ENCODE measurements at regions not wholly inside any gene's neighbourhood (a gene's known extent, or its start where the extent isn't known, plus 50 kb on each side); places are given as distances from the start of the nearest gene placed in this dataset.

DNA sequence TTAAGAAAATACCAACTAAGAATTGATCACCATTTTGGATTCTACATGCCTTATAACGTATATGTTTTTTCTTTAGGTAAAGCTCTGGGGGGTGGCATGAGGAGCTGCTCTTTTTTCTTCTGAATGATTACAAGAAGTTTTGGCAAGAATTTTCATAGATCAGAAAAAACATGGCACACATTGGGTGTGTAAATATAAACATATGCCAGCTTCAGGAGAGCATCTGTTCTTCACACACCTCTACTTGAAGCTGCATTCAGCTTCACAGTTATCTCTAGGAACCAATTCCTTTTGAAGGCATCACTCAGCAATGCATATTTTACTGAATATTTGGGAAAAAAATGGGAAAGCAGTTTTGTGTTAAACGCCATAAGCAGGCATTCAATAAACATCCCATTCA, 122.7 kb upstream of the GHR start:
- no peak for ATAC-seq
- TF ChIP-seq ISL1 (CRISPR knock-in tag; IDR thresholded peaks at IDR 0.05): no peak
- TF ChIP-seq, protein P1, sequence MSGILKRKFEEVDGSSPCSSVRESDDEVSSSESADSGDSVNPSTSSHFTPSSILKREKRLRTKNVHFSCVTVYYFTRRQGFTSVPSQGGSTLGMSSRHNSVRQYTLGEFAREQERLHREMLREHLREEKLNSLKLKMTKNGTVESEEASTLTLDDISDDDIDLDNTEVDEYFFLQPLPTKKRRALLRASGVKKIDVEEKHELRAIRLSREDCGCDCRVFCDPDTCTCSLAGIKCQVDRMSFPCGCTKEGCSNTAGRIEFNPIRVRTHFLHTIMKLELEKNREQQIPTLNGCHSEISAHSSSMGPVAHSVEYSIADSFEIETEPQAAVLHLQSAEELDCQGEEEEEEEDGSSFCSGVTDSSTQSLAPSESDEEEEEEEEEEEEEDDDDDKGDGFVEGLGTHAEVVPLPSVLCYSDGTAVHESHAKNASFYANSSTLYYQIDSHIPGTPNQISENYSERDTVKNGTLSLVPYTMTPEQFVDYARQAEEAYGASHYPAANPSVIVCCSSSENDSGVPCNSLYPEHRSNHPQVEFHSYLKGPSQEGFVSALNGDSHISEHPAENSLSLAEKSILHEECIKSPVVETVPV (CRISPR knock-in tag; IDR thresholded peaks at IDR 0.05): no peak
- TF ChIP-seq TCF4 (CRISPR knock-in tag; IDR thresholded peaks at IDR 0.05; ENCODE audit: borderline replicate concordance): no peak
- no peak for TF ChIP-seq RARB (CRISPR knock-in tag; IDR thresholded peaks at IDR 0.05)
- no peak for TF ChIP-seq ZNF565 (CRISPR knock-in tag; conservative IDR thresholded peaks at IDR 0.05; ENCODE audit: low read depth)
- no peak for TF ChIP-seq BACH2 (CRISPR knock-in tag; IDR thresholded peaks at IDR 0.05; ENCODE audit: borderline replicate concordance)
- TF ChIP-seq GLIS3 (CRISPR knock-in tag; IDR thresholded peaks at IDR 0.05): no peak
- no peak for TF ChIP-seq ARNTL (CRISPR knock-in tag; IDR thresholded peaks at IDR 0.05; ENCODE audit: borderline replicate concordance, low read depth)
- TF ChIP-seq ZC3H10 (CRISPR knock-in tag; IDR thresholded peaks at IDR 0.05): no peak
- TF ChIP-seq OSR1 (CRISPR knock-in tag; IDR thresholded peaks at IDR 0.05): no peak

DNA sequence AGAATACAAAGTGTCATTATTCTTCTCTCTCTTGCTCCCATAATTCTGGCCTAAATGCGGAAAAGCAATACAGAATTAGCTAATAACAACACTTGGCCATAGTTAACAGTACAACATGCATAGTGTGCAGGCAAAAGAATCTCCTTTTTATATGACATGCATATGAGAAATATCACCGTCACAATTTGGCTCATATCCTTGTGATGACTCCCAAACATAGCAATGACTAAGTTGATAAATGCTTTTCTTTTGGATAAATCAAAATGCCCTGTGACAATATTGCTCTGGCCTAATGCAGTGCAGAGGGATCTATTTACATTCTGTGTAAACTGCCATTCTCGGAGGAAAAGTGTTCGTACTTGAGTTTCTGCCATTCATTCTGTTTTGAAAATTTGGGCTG, 121.9 kb upstream of the GHR start:
- TF ChIP-seq BACH2 (CRISPR knock-in tag; IDR thresholded peaks at IDR 0.05; ENCODE audit: borderline replicate concordance) (no peak), CSDC2 (CRISPR knock-in tag; IDR thresholded peaks at IDR 0.05) (no peak), ZNF565 (CRISPR knock-in tag; conservative IDR thresholded peaks at IDR 0.05; ENCODE audit: low read depth) (no peak), GLIS3 (CRISPR knock-in tag; IDR thresholded peaks at IDR 0.05) (no peak)
- TF ChIP-seq, protein P2, sequence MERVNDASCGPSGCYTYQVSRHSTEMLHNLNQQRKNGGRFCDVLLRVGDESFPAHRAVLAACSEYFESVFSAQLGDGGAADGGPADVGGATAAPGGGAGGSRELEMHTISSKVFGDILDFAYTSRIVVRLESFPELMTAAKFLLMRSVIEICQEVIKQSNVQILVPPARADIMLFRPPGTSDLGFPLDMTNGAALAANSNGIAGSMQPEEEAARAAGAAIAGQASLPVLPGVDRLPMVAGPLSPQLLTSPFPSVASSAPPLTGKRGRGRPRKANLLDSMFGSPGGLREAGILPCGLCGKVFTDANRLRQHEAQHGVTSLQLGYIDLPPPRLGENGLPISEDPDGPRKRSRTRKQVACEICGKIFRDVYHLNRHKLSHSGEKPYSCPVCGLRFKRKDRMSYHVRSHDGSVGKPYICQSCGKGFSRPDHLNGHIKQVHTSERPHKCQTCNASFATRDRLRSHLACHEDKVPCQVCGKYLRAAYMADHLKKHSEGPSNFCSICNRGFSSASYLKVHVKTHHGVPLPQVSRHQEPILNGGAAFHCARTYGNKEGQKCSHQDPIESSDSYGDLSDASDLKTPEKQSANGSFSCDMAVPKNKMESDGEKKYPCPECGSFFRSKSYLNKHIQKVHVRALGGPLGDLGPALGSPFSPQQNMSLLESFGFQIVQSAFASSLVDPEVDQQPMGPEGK (CRISPR knock-in tag; IDR thresholded peaks at IDR 0.05; ENCODE audit: borderline replicate concordance): no peak
- no peak for ATAC-seq

DNA sequence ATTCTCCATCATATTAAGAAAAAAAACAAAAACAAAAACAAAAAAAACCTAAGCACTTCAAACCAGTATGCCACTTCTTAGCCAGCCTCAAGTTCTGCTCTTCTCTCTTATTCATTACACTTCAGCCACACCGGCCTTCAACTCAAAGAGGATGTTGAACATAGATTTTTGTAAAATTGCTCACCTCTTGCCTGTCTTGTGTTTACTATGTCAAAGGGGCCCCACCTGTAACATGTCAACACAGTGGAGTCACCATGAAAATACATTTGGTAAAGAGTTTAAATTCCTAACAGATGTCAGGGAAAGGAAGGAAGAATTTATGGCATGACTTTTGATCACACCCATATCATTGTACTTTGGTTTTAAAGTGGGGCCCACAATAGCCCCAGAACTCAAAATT, 121.1 kb upstream of the GHR start:
- no peak for ATAC-seq
- TF ChIP-seq CREB5 (CRISPR knock-in tag; IDR thresholded peaks at IDR 0.05; ENCODE audit: low read depth): no peak
- TF ChIP-seq ZNF565 (CRISPR knock-in tag; conservative IDR thresholded peaks at IDR 0.05; ENCODE audit: low read depth): no peak
- TF ChIP-seq ISL1 (CRISPR knock-in tag; IDR thresholded peaks at IDR 0.05): no peak
- no peak for TF ChIP-seq OSR1 (CRISPR knock-in tag; IDR thresholded peaks at IDR 0.05)
- TF ChIP-seq, protein P1 (CRISPR knock-in tag; IDR thresholded peaks at IDR 0.05): no peak
- TF ChIP-seq TSHZ2 (CRISPR knock-in tag; IDR thresholded peaks at IDR 0.05): no peak
- TF ChIP-seq ZC3H10 (CRISPR knock-in tag; IDR thresholded peaks at IDR 0.05): no peak
- TF ChIP-seq BACH2 (CRISPR knock-in tag; IDR thresholded peaks at IDR 0.05; ENCODE audit: borderline replicate concordance): no peak
- TF ChIP-seq TCF4 (CRISPR knock-in tag; IDR thresholded peaks at IDR 0.05; ENCODE audit: borderline replicate concordance): no peak
- TF ChIP-seq PPARA (CRISPR knock-in tag; IDR thresholded peaks at IDR 0.05; ENCODE audit: borderline replicate concordance): no peak
- no peak for TF ChIP-seq TOX (CRISPR knock-in tag; IDR thresholded peaks at IDR 0.05; ENCODE audit: borderline replicate concordance)
- no peak for TF ChIP-seq GLIS3 (CRISPR knock-in tag; IDR thresholded peaks at IDR 0.05)
- TF ChIP-seq, protein P3, sequence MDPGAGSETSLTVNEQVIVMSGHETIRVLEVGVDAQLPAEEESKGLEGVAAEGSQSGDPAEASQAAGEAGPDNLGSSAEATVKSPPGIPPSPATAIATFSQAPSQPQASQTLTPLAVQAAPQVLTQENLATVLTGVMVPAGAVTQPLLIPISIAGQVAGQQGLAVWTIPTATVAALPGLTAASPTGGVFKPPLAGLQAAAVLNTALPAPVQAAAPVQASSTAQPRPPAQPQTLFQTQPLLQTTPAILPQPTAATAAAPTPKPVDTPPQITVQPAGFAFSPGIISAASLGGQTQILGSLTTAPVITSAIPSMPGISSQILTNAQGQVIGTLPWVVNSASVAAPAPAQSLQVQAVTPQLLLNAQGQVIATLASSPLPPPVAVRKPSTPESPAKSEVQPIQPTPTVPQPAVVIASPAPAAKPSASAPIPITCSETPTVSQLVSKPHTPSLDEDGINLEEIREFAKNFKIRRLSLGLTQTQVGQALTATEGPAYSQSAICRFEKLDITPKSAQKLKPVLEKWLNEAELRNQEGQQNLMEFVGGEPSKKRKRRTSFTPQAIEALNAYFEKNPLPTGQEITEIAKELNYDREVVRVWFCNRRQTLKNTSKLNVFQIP (CRISPR knock-in tag; IDR thresholded peaks at IDR 0.05; ENCODE audit: borderline replicate concordance, low read depth): no peak
